ENCODE measurements at regions not wholly inside any gene's neighbourhood (a gene's known extent, or its start where the extent isn't known, plus 50 kb on each side); places are given as distances from the start of the nearest gene placed in this dataset.

DNA sequence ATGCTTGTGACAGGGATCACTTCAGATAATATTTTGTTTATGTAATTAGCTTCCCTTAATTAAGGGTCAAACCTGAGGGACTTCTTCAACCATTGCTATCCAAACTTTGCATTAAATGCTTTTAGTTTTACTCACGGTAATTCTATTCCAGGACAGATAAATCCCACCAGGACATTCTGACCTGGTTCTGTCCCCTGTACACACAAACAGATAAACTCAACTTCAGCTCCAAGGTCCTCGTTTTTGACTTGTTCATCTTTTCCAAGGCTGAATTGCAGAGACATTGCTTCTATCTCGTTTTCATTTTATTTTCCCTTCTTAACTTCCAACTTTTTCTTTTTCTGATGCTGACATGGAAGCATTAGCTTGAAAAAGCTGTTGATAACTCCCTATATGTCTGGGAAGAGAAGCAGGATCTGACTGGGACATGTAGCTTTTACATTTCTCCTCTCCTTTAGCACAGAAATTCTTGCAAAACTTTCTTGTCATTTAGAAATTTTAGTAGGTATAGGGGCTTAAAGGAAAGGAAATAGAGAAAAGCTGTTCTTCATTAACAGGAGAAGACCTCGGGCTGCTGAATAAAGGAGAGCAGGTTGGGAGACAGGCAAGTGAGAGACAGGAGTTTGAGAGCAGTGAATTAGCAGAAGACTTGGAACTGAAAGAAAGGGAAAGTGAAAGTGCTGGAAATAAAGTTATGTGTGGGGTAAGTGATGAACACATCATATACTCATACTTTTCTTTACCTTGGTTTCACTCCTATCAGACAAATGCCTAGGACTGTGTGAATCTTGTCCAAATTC is 231.7 kb upstream of the B3GALT2 start:
- Mint-ChIP-seq H3K4me1 (peaks cover 45 to 52% (median 47%) of the 10 kb centered on the region in 3 donors), H3K4me3 (peak overlapping the region; percentile 72 to 78 (median 77)), H3K36me3 (peaks cover 7% of the 10 kb centered on the region), H3K27ac (peak overlapping the region; percentile 93 to 96), H3K27me3 (no peaks in the 10 kb centered on the region), H3K9me3 (peaks cover 3 to 14% (median 4%) of the 10 kb centered on the region in 3 donors)
- H3K36me3 ChIP-seq (ENCODE audit: control insufficient read depth in 2 of 2, extremely low read depth in 1 of 2, insufficient read depth in 1 of 2, low read length in 1 of 2), result no peaks in the 10 kb centered on the region
- H3K27me3 ChIP-seq (replicated peaks in 1 of 2; ENCODE audit: control insufficient read depth in 2 of 2, extremely low read depth in 1 of 2, insufficient read depth in 2 of 2, low read length in 1 of 2), result no peaks in the 10 kb centered on the region
- ChIA-PET CTCF (interaction anchor here in 1 of 2 donors (0.5 to 0.6 kb wide), 2 partner anchors 850 to 899 kb away, joined by 3 read pairs; no protein-coding TSS in a partner anchor), POLR2A (interaction anchor here in 1 of 2 donors (0.6 kb wide), 1 partner anchor 327 kb away, joined by 3 read pairs; no protein-coding TSS in a partner anchor)
- WGBS (ENCODE audit: insufficient coverage), result 38% methylated on average over 3 of the region's 4 CpGs
- DNase-seq (peak in 3 of 35 experiments; percentile 10 to 59 (median 10)), ATAC-seq (replicated peaks in 1 of 4) (peak; percentile 70 to 87 (median 80))
- H3K4me1 ChIP-seq (ENCODE audit: control insufficient read depth in 1 of 2, extremely low read depth in 1 of 2, insufficient read depth in 2 of 2, low read length in 2 of 2), result peaks cover 5 to 13% of the 10 kb centered on the region in 2 experiments
- peak overlapping the region; percentile 66 for H3K27ac ChIP-seq (ENCODE audit: low read length)
- no peaks in the 10 kb centered on the region for H3K9me3 ChIP-seq
- H3K4me3 ChIP-seq (ENCODE audit: control insufficient read depth in 1 of 2, extremely low read depth in 1 of 2, low read length in 1 of 2), result peak overlapping the region; percentile 17 to 31

DNA sequence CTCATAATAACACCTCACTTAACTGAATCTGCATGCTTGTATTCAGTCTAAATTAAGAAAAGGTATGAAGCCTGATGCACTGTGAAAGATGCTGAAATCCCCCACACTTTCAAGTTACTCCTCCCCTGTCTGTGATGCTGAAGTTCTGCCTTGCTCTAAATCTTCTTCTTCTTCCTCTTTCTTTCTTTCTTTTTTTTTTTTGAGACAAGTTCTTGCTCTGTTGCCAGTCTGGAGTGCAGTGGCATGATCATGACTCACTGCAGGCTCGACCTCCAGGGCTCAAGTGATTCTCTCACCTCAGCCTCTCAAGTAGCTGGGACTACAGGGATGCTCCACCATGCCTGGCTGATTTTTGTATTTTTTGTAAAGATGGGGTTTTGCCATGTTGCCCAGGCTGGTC is 231.0 kb upstream of the B3GALT2 start:
- Histone ChIP-seq H3K27me3 (replicated peaks in 1 of 2; ENCODE audit: control insufficient read depth in 2 of 2, extremely low read depth in 1 of 2, insufficient read depth in 2 of 2, low read length in 1 of 2) (no peaks in the 10 kb centered on the region), H3K4me1 (ENCODE audit: control insufficient read depth in 1 of 2, extremely low read depth in 1 of 2, insufficient read depth in 2 of 2, low read length in 2 of 2) (peaks cover 5 to 16% of the 10 kb centered on the region in 2 experiments), H3K9me3 (no peaks in the 10 kb centered on the region), H3K27ac (ENCODE audit: low read length) (peak overlapping the region; percentile 66), H3K4me3 (ENCODE audit: control insufficient read depth in 1 of 2, extremely low read depth in 1 of 2, low read length in 1 of 2) (no peak overlapping the region), H3K36me3 (ENCODE audit: control insufficient read depth in 2 of 2, extremely low read depth in 1 of 2, insufficient read depth in 1 of 2, low read length in 1 of 2) (no peaks in the 10 kb centered on the region)
- peak overlapping the region; percentile 72 to 78 (median 77) for H3K4me3 Mint-ChIP-seq
- H3K36me3 Mint-ChIP-seq, result peaks cover 8% of the 10 kb centered on the region
- POLR2A ChIA-PET, result interaction anchor here in 1 of 2 donors (0.6 kb wide), 1 partner anchor 328 kb away, joined by 3 read pairs; no protein-coding TSS in a partner anchor
- ATAC-seq (replicated peaks in 1 of 4) (peak; percentile 47 to 60 (median 54)), DNase-seq (peak in 4 of 35 experiments; percentile 26 to 40 (median 27))
- WGBS (ENCODE audit: insufficient coverage), result no CpG with 5 or more reads among the region's 1 CpG
- H3K4me1 Mint-ChIP-seq, result peaks cover 52 to 59% (median 54%) of the 10 kb centered on the region in 3 donors
- H3K27ac Mint-ChIP-seq, result peak overlapping the region; percentile 93 to 96
- H3K27me3 Mint-ChIP-seq, result no peaks in the 10 kb centered on the region
- H3K9me3 Mint-ChIP-seq, result peaks cover 3 to 16% (median 4%) of the 10 kb centered on the region in 3 donors
- CTCF ChIA-PET, result interaction anchor here in 1 of 2 donors (0.6 to 1.1 kb wide), 2 partner anchors 64 to 851 kb away, joined by 3 read pairs; no protein-coding TSS in a partner anchor

DNA sequence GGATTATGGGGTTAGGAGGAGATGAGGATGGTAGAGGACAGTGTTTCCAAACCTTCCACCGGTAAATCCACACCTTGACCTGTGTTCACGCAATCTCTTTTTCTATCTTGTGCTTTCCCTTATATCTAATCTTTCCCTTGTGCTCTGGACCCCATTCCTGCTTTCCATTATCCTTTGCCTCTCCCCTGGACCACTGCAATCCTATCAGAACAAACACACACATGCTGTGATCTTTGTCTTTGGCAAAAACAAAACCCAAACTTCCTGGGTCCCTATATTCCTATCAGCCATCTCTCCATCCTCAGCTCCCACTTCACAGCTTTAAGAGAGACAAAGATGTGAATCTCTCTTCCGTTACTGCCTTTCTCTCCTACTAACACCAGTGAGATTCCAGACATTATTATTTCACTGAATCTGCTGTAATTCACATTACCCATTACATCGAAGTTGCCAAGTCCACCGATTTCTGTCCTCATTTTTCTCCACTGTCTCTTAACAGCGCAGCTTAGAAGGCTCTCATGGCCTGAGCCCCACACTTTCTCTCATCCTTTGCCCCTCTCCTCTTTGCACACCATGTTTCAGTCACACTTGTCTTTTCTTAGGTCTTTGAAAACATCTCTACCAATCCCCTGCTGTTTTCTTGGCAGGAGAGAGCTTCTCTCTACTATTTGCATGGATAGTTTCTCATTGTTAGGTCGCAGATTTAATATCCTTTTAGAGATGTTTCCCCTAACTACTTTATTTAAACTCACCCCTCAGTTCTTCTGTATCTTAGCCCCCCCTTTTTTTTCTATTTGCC is 230.0 kb upstream of the B3GALT2 start:
- H3K4me3 ChIP-seq (ENCODE audit: control insufficient read depth in 1 of 2, extremely low read depth in 1 of 2, low read length in 1 of 2), result no peak overlapping the region
- ATAC-seq (replicated peaks in 1 of 4), result no peak
- peaks cover 3 to 16% (median 4%) of the 10 kb centered on the region in 3 donors for H3K9me3 Mint-ChIP-seq
- no peak overlapping the region for H3K27ac ChIP-seq (ENCODE audit: low read length)
- peaks cover 62 to 69% (median 64%) of the 10 kb centered on the region in 3 donors for H3K4me1 Mint-ChIP-seq
- POLR2A ChIA-PET, result interaction anchor here in 1 of 2 donors (0.5 kb wide), 1 partner anchor 877 kb away, joined by 3 read pairs; no protein-coding TSS in a partner anchor
- H3K36me3 ChIP-seq (ENCODE audit: control insufficient read depth in 2 of 2, extremely low read depth in 1 of 2, insufficient read depth in 1 of 2, low read length in 1 of 2), result no peaks in the 10 kb centered on the region
- peaks cover 8 to 23% of the 10 kb centered on the region in 2 experiments for H3K4me1 ChIP-seq (ENCODE audit: control insufficient read depth in 1 of 2, extremely low read depth in 1 of 2, insufficient read depth in 2 of 2, low read length in 2 of 2)
- H3K36me3 Mint-ChIP-seq, result peaks cover 8% of the 10 kb centered on the region
- 96% methylated on average over 5 of the region's 7 CpGs for WGBS (ENCODE audit: insufficient coverage)
- peak overlapping the region; percentile 71 to 93 for H3K27ac Mint-ChIP-seq
- DNase-seq, result no peak
- H3K27me3 ChIP-seq (replicated peaks in 1 of 2; ENCODE audit: control insufficient read depth in 2 of 2, extremely low read depth in 1 of 2, insufficient read depth in 2 of 2, low read length in 1 of 2), result no peaks in the 10 kb centered on the region
- no peaks in the 10 kb centered on the region for H3K27me3 Mint-ChIP-seq
- CTCF ChIA-PET, result interaction anchor here in 1 of 2 donors (1.1 kb wide), 1 partner anchor 65 kb away, joined by 3 read pairs; no protein-coding TSS in a partner anchor
- no peaks in the 10 kb centered on the region for H3K9me3 ChIP-seq
- no peak overlapping the region for H3K4me3 Mint-ChIP-seq

DNA sequence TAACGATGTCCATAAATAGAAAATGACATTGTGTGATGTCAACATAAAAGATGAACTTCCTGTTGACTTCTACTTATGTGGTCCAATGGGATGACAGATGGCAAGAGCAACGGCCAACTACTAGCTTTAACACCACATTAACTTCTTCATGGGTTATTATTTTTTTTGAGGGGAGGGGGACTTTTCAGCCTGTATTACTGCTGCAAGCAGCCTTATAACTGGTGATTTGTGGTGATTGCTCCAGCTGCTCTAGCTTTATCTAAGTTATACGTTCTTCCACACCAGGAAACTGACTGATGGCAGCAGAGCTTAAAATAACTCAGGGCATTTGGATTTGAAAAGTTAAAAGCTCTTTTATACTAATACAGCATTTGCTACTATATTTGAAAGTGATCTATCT is 228.8 kb upstream of the B3GALT2 start:
- Histone ChIP-seq H3K4me3 (ENCODE audit: control insufficient read depth in 1 of 2, extremely low read depth in 1 of 2, low read length in 1 of 2) (no peak overlapping the region), H3K9me3 (no peaks in the 10 kb centered on the region), H3K27me3 (replicated peaks in 1 of 2; ENCODE audit: control insufficient read depth in 2 of 2, extremely low read depth in 1 of 2, insufficient read depth in 2 of 2, low read length in 1 of 2) (no peaks in the 10 kb centered on the region), H3K27ac (ENCODE audit: low read length) (no peak overlapping the region), H3K36me3 (ENCODE audit: control insufficient read depth in 2 of 2, extremely low read depth in 1 of 2, insufficient read depth in 1 of 2, low read length in 1 of 2) (no peaks in the 10 kb centered on the region), H3K4me1 (ENCODE audit: control insufficient read depth in 1 of 2, extremely low read depth in 1 of 2, insufficient read depth in 2 of 2, low read length in 2 of 2) (peaks cover 8 to 24% of the 10 kb centered on the region in 2 experiments)
- H3K27ac Mint-ChIP-seq, result peak overlapping the region; percentile 36 to 64
- no peak for DNase-seq
- ChIA-PET POLR2A (interaction anchor here in 1 of 2 donors (0.6 to 0.8 kb wide), 2 partner anchors 257 to 343 kb away, joined by 3 read pairs; no protein-coding TSS in a partner anchor), CTCF (interaction anchor here in 1 of 2 donors (0.6 to 1.1 kb wide), 2 partner anchors 46 to 221 kb away, joined by 3 read pairs; no protein-coding TSS in a partner anchor)
- H3K4me3 Mint-ChIP-seq, result no peak overlapping the region
- peaks cover 8% of the 10 kb centered on the region for H3K36me3 Mint-ChIP-seq
- H3K9me3 Mint-ChIP-seq, result peaks cover 3 to 16% (median 4%) of the 10 kb centered on the region in 3 donors
- no CpG with 5 or more reads among the region's 3 CpGs for WGBS (ENCODE audit: insufficient coverage)
- ATAC-seq (replicated peaks in 1 of 4), result no peak
- H3K4me1 Mint-ChIP-seq, result peaks cover 65 to 70% (median 66%) of the 10 kb centered on the region in 3 donors
- no peaks in the 10 kb centered on the region for H3K27me3 Mint-ChIP-seq

DNA sequence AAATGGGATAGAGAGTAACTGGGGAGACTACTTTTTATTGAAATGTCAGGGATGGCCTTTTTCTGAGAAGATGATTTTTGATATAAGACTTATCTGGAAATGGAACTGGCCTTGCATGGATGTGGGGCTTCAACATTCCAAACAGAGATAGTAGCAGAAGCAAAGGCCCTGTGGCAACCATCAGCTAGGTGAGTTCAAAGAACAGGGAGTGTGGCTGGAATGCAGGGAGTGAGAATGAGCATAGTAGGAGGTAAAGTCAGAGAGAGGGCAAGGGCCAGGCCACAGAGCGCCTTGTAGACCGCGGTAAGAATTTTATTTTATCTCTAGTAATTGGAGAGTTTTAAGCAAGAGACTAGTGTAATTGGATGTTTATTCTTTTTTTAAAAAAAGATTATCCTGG is 227.0 kb upstream of the B3GALT2 start:
- DNase-seq, result no peak
- Mint-ChIP-seq H3K9me3 (peaks cover 3 to 16% (median 4%) of the 10 kb centered on the region in 3 donors), H3K36me3 (peaks cover 8% of the 10 kb centered on the region), H3K4me3 (no peak overlapping the region), H3K27me3 (no peaks in the 10 kb centered on the region), H3K27ac (peak overlapping the region; percentile 83 to 93), H3K4me1 (peaks cover 59 to 64% (median 60%) of the 10 kb centered on the region in 3 donors)
- no peaks in the 10 kb centered on the region for H3K36me3 ChIP-seq (ENCODE audit: control insufficient read depth in 2 of 2, extremely low read depth in 1 of 2, insufficient read depth in 1 of 2, low read length in 1 of 2)
- no peaks in the 10 kb centered on the region for H3K9me3 ChIP-seq
- ATAC-seq (replicated peaks in 1 of 4), result no peak
- H3K4me3 ChIP-seq (ENCODE audit: control insufficient read depth in 1 of 2, extremely low read depth in 1 of 2, low read length in 1 of 2), result no peak overlapping the region
- CTCF ChIA-PET, result no interaction called here
- POLR2A ChIA-PET, result no interaction called here
- H3K27ac ChIP-seq (ENCODE audit: low read length), result no peak overlapping the region
- peaks cover 8 to 19% of the 10 kb centered on the region in 2 experiments for H3K4me1 ChIP-seq (ENCODE audit: control insufficient read depth in 1 of 2, extremely low read depth in 1 of 2, insufficient read depth in 2 of 2, low read length in 2 of 2)
- WGBS (ENCODE audit: insufficient coverage), result no CpG with 5 or more reads among the region's 3 CpGs
- no peaks in the 10 kb centered on the region for H3K27me3 ChIP-seq (replicated peaks in 1 of 2; ENCODE audit: control insufficient read depth in 2 of 2, extremely low read depth in 1 of 2, insufficient read depth in 2 of 2, low read length in 1 of 2)

DNA sequence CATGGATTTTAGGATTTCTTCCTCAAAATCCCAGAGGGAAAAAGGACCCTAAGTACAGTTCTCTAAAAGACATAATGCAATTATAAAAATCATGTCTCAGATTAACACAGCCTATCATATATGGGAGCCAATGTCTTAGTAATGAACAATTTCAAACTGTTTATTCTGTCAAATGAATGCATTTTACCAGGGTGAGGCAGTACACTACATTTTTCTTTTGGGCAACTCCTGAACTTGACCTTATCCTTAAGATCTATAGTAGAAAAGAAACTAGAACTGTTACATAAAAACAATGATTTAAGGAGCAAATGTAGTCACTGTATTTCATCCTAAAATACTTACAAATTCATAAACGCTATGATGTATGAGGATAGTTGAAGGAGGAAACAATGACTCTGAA is 226.3 kb upstream of the B3GALT2 start:
- Mint-ChIP-seq H3K27me3 (no peaks in the 10 kb centered on the region), H3K27ac (peak overlapping the region; percentile 92 to 93), H3K36me3 (peaks cover 8% of the 10 kb centered on the region), H3K9me3 (peaks cover 3 to 16% (median 4%) of the 10 kb centered on the region in 3 donors), H3K4me1 (peaks cover 53 to 58% (median 54%) of the 10 kb centered on the region in 3 donors), H3K4me3 (peak overlapping the region in 1 of 3 donors; percentile 39)
- no peaks in the 10 kb centered on the region for H3K27me3 ChIP-seq (replicated peaks in 1 of 2; ENCODE audit: control insufficient read depth in 2 of 2, extremely low read depth in 1 of 2, insufficient read depth in 2 of 2, low read length in 1 of 2)
- POLR2A ChIA-PET, result no interaction called here
- WGBS (ENCODE audit: insufficient coverage), result no CpG with 5 or more reads among the region's 1 CpG
- H3K36me3 ChIP-seq (ENCODE audit: control insufficient read depth in 2 of 2, extremely low read depth in 1 of 2, insufficient read depth in 1 of 2, low read length in 1 of 2), result no peaks in the 10 kb centered on the region
- ATAC-seq (replicated peaks in 1 of 4) (no peak), DNase-seq (peak in 1 of 35 experiments; percentile 13)
- peaks cover 8 to 13% of the 10 kb centered on the region in 2 experiments for H3K4me1 ChIP-seq (ENCODE audit: control insufficient read depth in 1 of 2, extremely low read depth in 1 of 2, insufficient read depth in 2 of 2, low read length in 2 of 2)
- CTCF ChIA-PET, result no interaction called here
- H3K27ac ChIP-seq (ENCODE audit: low read length), result no peak overlapping the region
- no peak overlapping the region for H3K4me3 ChIP-seq (ENCODE audit: control insufficient read depth in 1 of 2, extremely low read depth in 1 of 2, low read length in 1 of 2)
- H3K9me3 ChIP-seq, result no peaks in the 10 kb centered on the region

All from T-cell (primary cell).